Endodermal cell (in vitro differentiated cells): ENCODE measurements at regions not wholly inside any gene's neighbourhood (a gene's known extent, or its start where the extent isn't known, plus 50 kb on each side); places are given as distances from the start of the nearest gene placed in this dataset.
"Not testable (repeated sequence)": the region's sequence is repeated elsewhere in the genome, so short reads cannot be mapped to it uniquely, and the experiment has no call there.

Source experiments
- DNase-seq: peaks from one replicate; pipeline ENCODE4 v3.0.0-alpha.2; 2017
- H3K27ac ChIP-seq: 2 replicates; pipeline ENCODE4 v1.5.1; 2013; ENCODE audit warnings: mild to moderate bottlenecking, low read depth, low read length, moderate library complexity
- H3K27me3 ChIP-seq: 2 replicates; pipeline ENCODE4 v1.6.1; 2013; ENCODE audit warnings: mild to moderate bottlenecking, low read length, moderate library complexity; ENCODE audit not compliant: insufficient read depth, control insufficient read depth, poor library complexity, severe bottlenecking
- H3K36me3 ChIP-seq: 2 replicates; pipeline ENCODE4 v1.7.0; 2013; ENCODE audit warnings: mild to moderate bottlenecking, low read length, moderate library complexity; ENCODE audit not compliant: control insufficient read depth, insufficient read depth
- H3K4me1 ChIP-seq: one replicate; pipeline ENCODE4 v1.7.0; 2013; ENCODE audit warnings: low read length; ENCODE audit not compliant: control insufficient read depth, insufficient read depth
- H3K4me3 ChIP-seq: 2 replicates; pipeline ENCODE4 v1.5.1; 2013; ENCODE audit warnings: mild to moderate bottlenecking, low read length, moderate library complexity
- H3K9ac ChIP-seq: 2 replicates; pipeline ENCODE4 v1.6.1; 2013; ENCODE audit warnings: mild to moderate bottlenecking, low read length, moderate library complexity; ENCODE audit not compliant: poor library complexity, severe bottlenecking; ENCODE audit errors: extremely low read depth
- H3K9me3 ChIP-seq: 2 replicates; pipeline ENCODE4 v1.6.1; 2013; ENCODE audit warnings: mild to moderate bottlenecking, low read length, moderate library complexity; ENCODE audit not compliant: control insufficient read depth
- H3K27ac Mint-ChIP-seq: 2 replicates; pipeline ENCODE4 v1.8.0; 2020; ENCODE audit warnings: mixed read lengths
- H3K27me3 Mint-ChIP-seq: 2 replicates; pipeline ENCODE4 v1.8.0; 2021; ENCODE audit warnings: mild to moderate bottlenecking, mixed read lengths; ENCODE audit not compliant: insufficient read depth
- H3K36me3 Mint-ChIP-seq: 2 replicates; pipeline ENCODE4 v1.8.0; 2020; ENCODE audit warnings: low read depth, mixed read lengths
- H3K4me1 Mint-ChIP-seq: 2 replicates; pipeline ENCODE4 v1.8.0; 2020; ENCODE audit warnings: mixed read lengths
- H3K4me3 Mint-ChIP-seq: 2 replicates; pipeline ENCODE4 v1.8.0; 2020; ENCODE audit warnings: mild to moderate bottlenecking, moderate library complexity, mixed read lengths
- H3K9me3 Mint-ChIP-seq: 2 replicates; pipeline ENCODE4 v1.8.0; 2020; ENCODE audit warnings: mild to moderate bottlenecking, mixed read lengths
- CTCF ChIP-seq: fragments of 200-600 bp; sonication (generic); conservative IDR thresholded peaks from 2 replicates; pipeline ENCODE4 v1.5.0; 2021; ENCODE audit warnings: antibody characterized with exemption, mild to moderate bottlenecking
- WGBS, 2 experiments: methylation state at CpG; one replicate each; pipeline versions ENCODE4 v1.1.5 to v1.1.7; 2013; ENCODE audit warnings: missing lambda C conversion rate in 2 of 2, mixed read lengths in 1 of 2; ENCODE audit not compliant: insufficient coverage in 1 of 2, insufficient read length in 1 of 2; 5-methylcytosine and 5-hydroxymethylcytosine counted together

- no peak overlapping the region for H3K4me3 Mint-ChIP-seq
- peaks cover 6% of the 10 kb centered on the region for H3K9me3 Mint-ChIP-seq
- no peak for TF ChIP-seq CTCF
- H3K36me3 Mint-ChIP-seq = no peaks in the 10 kb centered on the region
- H3K9me3 ChIP-seq = no peaks in the 10 kb centered on the region
- H3K27ac Mint-ChIP-seq = no peak overlapping the region
- H3K27me3 Mint-ChIP-seq = no peaks in the 10 kb centered on the region
- no peak overlapping the region for H3K9ac ChIP-seq
- no peak overlapping the region for H3K27ac ChIP-seq
- 91% methylated on average over 1 of the region's 1 CpG; no CpG with 5 or more reads in 1 of the 2 experiments for WGBS, 2 experiments
- H3K4me1 Mint-ChIP-seq = peaks cover 4% of the 10 kb centered on the region
- DNase-seq = no peak
- no peak overlapping the region for H3K4me3 ChIP-seq
- H3K4me1 ChIP-seq = no peaks in the 10 kb centered on the region
- no peaks in the 10 kb centered on the region for H3K27me3 ChIP-seq
- no peaks in the 10 kb centered on the region for H3K36me3 ChIP-seq
These were observed 79.6 kb upstream of the C3orf49 start for GRCh38 chr3:63739474-63739873.

- H3K27ac Mint-ChIP-seq = no peak overlapping the region
These were observed 79.0 kb upstream of the C3orf49 start for GRCh38 chr3:63740116-63740515.

GRCh38 chr3:63744693-63745092 is 74.4 kb upstream of the C3orf49 start:
- H3K9me3 ChIP-seq, H3K9me3 Mint-ChIP-seq, H3K4me3 ChIP-seq, H3K27ac Mint-ChIP-seq, H3K27me3 ChIP-seq, H3K4me1 Mint-ChIP-seq, H3K4me3 Mint-ChIP-seq, H3K36me3 ChIP-seq, H3K27me3 Mint-ChIP-seq, DNase-seq, H3K9ac ChIP-seq, H3K27ac ChIP-seq, H3K4me1 ChIP-seq, H3K36me3 Mint-ChIP-seq: not testable (repeated sequence)
- no CpG with 5 or more reads among the region's 1 CpG for WGBS, 2 experiments

More at GRCh38 chr3:63740116-63740515, 79.0 kb upstream of the C3orf49 start:
- Mint-ChIP-seq H3K4me1 (peaks cover 4% of the 10 kb centered on the region), H3K36me3 (no peaks in the 10 kb centered on the region), H3K9me3 (peaks cover 2% of the 10 kb centered on the region), H3K27me3 (no peaks in the 10 kb centered on the region), H3K4me3 (no peak overlapping the region)
- Histone ChIP-seq H3K27me3 (no peaks in the 10 kb centered on the region), H3K9me3 (no peaks in the 10 kb centered on the region), H3K4me1 (no peaks in the 10 kb centered on the region), H3K4me3 (no peak overlapping the region), H3K36me3 (no peaks in the 10 kb centered on the region), H3K9ac (no peak overlapping the region), H3K27ac (no peak overlapping the region)
- DNase-seq = no peak
- TF ChIP-seq CTCF = no peak

GRCh38 chr3:63745757-63746156 is 73.3 kb upstream of the C3orf49 start:
- H3K4me3 ChIP-seq = no peak overlapping the region
- Mint-ChIP-seq H3K9me3 (no peaks in the 10 kb centered on the region), H3K27ac (no peak overlapping the region), H3K4me3 (no peak overlapping the region), H3K27me3 (peaks cover 1% of the 10 kb centered on the region), H3K4me1 (peaks cover 4% of the 10 kb centered on the region), H3K36me3 (no peaks in the 10 kb centered on the region)
- H3K36me3 ChIP-seq = no peaks in the 10 kb centered on the region
- no peaks in the 10 kb centered on the region for H3K4me1 ChIP-seq
- no peak overlapping the region for H3K9ac ChIP-seq
- H3K9me3 ChIP-seq = no peaks in the 10 kb centered on the region
- no peak for TF ChIP-seq CTCF
- WGBS, 2 experiments = 86 to 100% methylated on average over 2 of the region's 2 CpGs
- DNase-seq = no peak
- no peak overlapping the region for H3K27ac ChIP-seq
- no peaks in the 10 kb centered on the region for H3K27me3 ChIP-seq
